Type B pancreatic cell (in vitro differentiated cells): ENCODE measurements at regions not wholly inside any gene's neighbourhood (a gene's known extent, or its start where the extent isn't known, plus 50 kb on each side); places are given as distances from the start of the nearest gene placed in this dataset.

ENCODE experiments used
- DNase-seq: peaks from one replicate; pipeline ENCODE4 v3.0.0; 2021; ENCODE audit warnings: mixed read lengths; ENCODE audit not compliant: unreplicated experiment; ENCODE audit errors: extremely low spot score
- H3K27ac Mint-ChIP-seq: 2 replicates; pipeline ENCODE4 v1.8.0; 2021; ENCODE audit warnings: mild to moderate bottlenecking, mixed read lengths
- H3K27me3 Mint-ChIP-seq: 2 replicates; pipeline ENCODE4 v1.8.0; 2021; ENCODE audit warnings: mixed read lengths
- H3K36me3 Mint-ChIP-seq: 2 replicates; pipeline ENCODE4 v1.8.0; 2021; ENCODE audit warnings: mixed read lengths
- H3K4me1 Mint-ChIP-seq: one replicate; pipeline ENCODE4 v1.8.0; 2021; ENCODE audit warnings: mixed read lengths; ENCODE audit not compliant: unreplicated experiment
- H3K4me3 Mint-ChIP-seq: 2 replicates; pipeline ENCODE4 v1.8.0; 2021; ENCODE audit warnings: mild to moderate bottlenecking, mixed read lengths
- H3K9me3 Mint-ChIP-seq: 2 replicates; pipeline ENCODE4 v1.8.0; 2021; ENCODE audit warnings: mixed read lengths
- CTCF ChIP-seq: fragments of 200-600 bp; sonication (generic); conservative IDR thresholded peaks from 2 replicates; pipeline ENCODE4 v1.5.0; 2021; ENCODE audit warnings: antibody characterized with exemption, mild to moderate bottlenecking

GRCh38 chr4:73679836-73680235 is 59.6 kb upstream of the RASSF6 start:
- no peaks in the 10 kb centered on the region for H3K27me3 Mint-ChIP-seq
- no peaks in the 10 kb centered on the region for H3K9me3 Mint-ChIP-seq
- peaks cover 6% of the 10 kb centered on the region for H3K4me1 Mint-ChIP-seq
- H3K27ac Mint-ChIP-seq = no peak overlapping the region
- no peak for TF ChIP-seq CTCF
- no peak for DNase-seq
- H3K36me3 Mint-ChIP-seq = no peaks in the 10 kb centered on the region
- H3K4me3 Mint-ChIP-seq = no peak overlapping the region

DNA sequence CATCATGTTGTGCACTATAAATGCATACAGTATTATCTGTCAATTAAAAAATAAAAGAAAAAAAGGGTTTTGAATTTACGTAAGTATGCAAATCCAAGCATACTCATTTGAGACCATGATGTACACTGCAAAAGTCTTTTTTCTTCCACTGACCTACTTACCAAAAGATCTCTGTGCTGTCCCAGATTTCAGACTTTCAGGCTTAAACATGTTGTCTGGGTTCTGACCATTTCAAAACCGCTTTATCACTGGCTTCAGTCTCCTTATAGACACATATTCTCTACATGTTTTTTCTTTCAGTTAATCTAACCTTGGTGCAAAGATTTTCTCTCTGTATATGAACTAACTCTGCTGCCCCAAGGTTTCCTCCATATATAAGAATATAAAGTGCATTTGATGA is 58.6 kb upstream of the CXCL8 start:
- no peak for TF ChIP-seq CTCF
- no peak overlapping the region for H3K27ac Mint-ChIP-seq
- H3K9me3 Mint-ChIP-seq = no peaks in the 10 kb centered on the region
- peaks cover 4% of the 10 kb centered on the region for H3K4me1 Mint-ChIP-seq
- DNase-seq = no peak
- no peaks in the 10 kb centered on the region for H3K27me3 Mint-ChIP-seq
- H3K36me3 Mint-ChIP-seq = no peaks in the 10 kb centered on the region
- H3K4me3 Mint-ChIP-seq = no peak overlapping the region

GRCh38 chr4:73682508-73682907 is 57.9 kb upstream of the CXCL8 start:
- Mint-ChIP-seq H3K27me3 (no peaks in the 10 kb centered on the region), H3K9me3 (no peaks in the 10 kb centered on the region), H3K36me3 (no peaks in the 10 kb centered on the region), H3K4me1 (no peaks in the 10 kb centered on the region), H3K27ac (no peak overlapping the region), H3K4me3 (no peak overlapping the region)
- DNase-seq = no peak
- TF ChIP-seq CTCF = no peak

GRCh38 chr4:73683033-73683432 is 57.3 kb upstream of the CXCL8 start:
- DNase-seq = no peak
- no peaks in the 10 kb centered on the region for H3K4me1 Mint-ChIP-seq
- no peaks in the 10 kb centered on the region for H3K9me3 Mint-ChIP-seq
- no peak overlapping the region for H3K4me3 Mint-ChIP-seq
- H3K27me3 Mint-ChIP-seq = no peaks in the 10 kb centered on the region
- TF ChIP-seq CTCF = no peak
- no peaks in the 10 kb centered on the region for H3K36me3 Mint-ChIP-seq
- no peak overlapping the region for H3K27ac Mint-ChIP-seq

DNA sequence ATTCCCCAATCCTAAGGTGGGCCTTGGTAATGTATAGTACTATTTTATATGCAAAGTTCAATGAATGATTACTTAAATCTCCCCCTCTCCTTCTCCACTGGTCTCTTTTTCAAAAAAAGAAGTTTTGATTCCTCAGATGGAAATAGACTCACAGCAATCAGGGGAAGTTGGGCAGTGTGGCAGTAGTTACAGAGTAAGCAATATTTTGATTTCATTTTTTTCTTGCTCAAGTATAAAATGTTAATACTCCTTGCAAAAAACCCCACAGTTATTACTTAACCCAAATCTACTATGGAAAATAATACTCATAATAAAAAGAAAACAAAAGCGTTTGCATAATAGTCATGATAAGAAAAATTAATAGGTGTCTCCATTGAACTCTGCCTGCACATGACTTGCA is 56.9 kb upstream of the CXCL8 start:
- no peaks in the 10 kb centered on the region for H3K27me3 Mint-ChIP-seq
- H3K9me3 Mint-ChIP-seq = no peaks in the 10 kb centered on the region
- no peaks in the 10 kb centered on the region for H3K4me1 Mint-ChIP-seq
- H3K27ac Mint-ChIP-seq = no peak overlapping the region
- no peak overlapping the region for H3K4me3 Mint-ChIP-seq
- TF ChIP-seq CTCF = no peak
- no peak for DNase-seq
- no peaks in the 10 kb centered on the region for H3K36me3 Mint-ChIP-seq

DNA sequence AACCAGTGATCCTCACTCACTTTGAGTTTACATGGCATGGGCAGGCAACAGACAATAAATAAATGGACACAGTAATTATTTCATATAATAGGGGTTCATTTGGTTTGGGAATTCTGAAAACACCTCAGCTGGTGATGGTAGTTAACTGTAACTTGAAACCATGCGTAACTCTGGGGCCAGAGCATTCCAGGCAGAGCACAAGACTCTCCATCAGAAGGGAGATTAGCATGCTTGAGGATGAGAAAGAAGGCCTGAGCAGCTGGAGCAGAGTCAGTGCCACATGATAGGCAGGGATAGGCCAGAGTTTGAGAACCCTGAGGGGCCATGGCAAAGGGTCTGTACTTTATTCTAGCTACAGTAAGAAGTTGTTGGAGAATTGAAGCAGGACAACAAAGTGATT is 56.3 kb upstream of the CXCL8 start:
- DNase-seq = no peak
- H3K4me3 Mint-ChIP-seq = no peak overlapping the region

More for the DNA sequence above, 56.3 kb upstream of the CXCL8 start:
- no peaks in the 10 kb centered on the region for H3K36me3 Mint-ChIP-seq
- no peak overlapping the region for H3K27ac Mint-ChIP-seq
- no peak for TF ChIP-seq CTCF
- H3K27me3 Mint-ChIP-seq = no peaks in the 10 kb centered on the region
- no peaks in the 10 kb centered on the region for H3K9me3 Mint-ChIP-seq
- no peaks in the 10 kb centered on the region for H3K4me1 Mint-ChIP-seq
